ENCODE measurements at regions not wholly inside any gene's neighbourhood (a gene's known extent, or its start where the extent isn't known, plus 50 kb on each side); places are given as distances from the start of the nearest gene placed in this dataset.

DNA sequence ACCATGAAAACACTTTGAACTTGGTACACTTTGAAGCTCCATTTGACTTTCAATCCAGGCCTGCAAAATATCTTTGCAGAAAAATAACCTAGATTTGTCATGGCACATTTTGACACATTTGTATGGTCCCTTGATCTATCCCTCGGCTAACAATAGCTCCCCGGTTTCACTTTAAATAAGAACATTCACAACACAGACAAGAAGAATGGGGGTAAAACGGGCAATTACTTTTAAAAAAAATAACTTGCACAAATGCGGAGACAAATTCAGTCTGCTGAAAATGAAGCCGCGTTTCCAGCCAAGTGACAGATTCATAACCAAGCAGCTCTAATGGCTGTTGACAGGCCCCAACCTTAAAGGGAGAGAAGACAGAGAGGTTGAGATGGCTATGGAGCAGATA is 218.2 kb downstream of the NPHP4 start:
- TF ChIP-seq, protein P1, sequence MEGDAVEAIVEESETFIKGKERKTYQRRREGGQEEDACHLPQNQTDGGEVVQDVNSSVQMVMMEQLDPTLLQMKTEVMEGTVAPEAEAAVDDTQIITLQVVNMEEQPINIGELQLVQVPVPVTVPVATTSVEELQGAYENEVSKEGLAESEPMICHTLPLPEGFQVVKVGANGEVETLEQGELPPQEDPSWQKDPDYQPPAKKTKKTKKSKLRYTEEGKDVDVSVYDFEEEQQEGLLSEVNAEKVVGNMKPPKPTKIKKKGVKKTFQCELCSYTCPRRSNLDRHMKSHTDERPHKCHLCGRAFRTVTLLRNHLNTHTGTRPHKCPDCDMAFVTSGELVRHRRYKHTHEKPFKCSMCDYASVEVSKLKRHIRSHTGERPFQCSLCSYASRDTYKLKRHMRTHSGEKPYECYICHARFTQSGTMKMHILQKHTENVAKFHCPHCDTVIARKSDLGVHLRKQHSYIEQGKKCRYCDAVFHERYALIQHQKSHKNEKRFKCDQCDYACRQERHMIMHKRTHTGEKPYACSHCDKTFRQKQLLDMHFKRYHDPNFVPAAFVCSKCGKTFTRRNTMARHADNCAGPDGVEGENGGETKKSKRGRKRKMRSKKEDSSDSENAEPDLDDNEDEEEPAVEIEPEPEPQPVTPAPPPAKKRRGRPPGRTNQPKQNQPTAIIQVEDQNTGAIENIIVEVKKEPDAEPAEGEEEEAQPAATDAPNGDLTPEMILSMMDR (IDR thresholded peaks at IDR 0.05), result no peak
- TF ChIP-seq EP300 (IDR thresholded peaks at IDR 0.05) (no peak), POLR2A (IDR thresholded peaks at IDR 0.05) (no peak)
